HL-60 (cell line): ENCODE measurements at regions not wholly inside any gene's neighbourhood (a gene's known extent, or its start where the extent isn't known, plus 50 kb on each side); places are given as distances from the start of the nearest gene placed in this dataset.

Experiments used
- DNase-seq, 2 experiments: peaks; one replicate each; pipeline ENCODE4 v3.0.0-alpha.2; 2010 to 2020; ENCODE audit warnings: low read depth in 1 of 2, low spot score in 1 of 2
- H3K27ac ChIP-seq: fragments of 250-450 bp; sonication (Bioruptor Pico); replicated peaks from 2 replicates; pipeline ENCODE4 v1.5.1; 2020; ENCODE audit warnings: mild to moderate bottlenecking, moderate library complexity
- H3K27me3 ChIP-seq: fragments of 250-450 bp; sonication (Bioruptor Pico); 2 replicates; pipeline ENCODE4 v1.5.1; 2021; ENCODE audit warnings: mild to moderate bottlenecking, moderate library complexity; ENCODE audit not compliant: insufficient read depth, poor library complexity, severe bottlenecking
- H3K4me3 ChIP-seq: replicated peaks from 2 replicates; pipeline ENCODE4 v1.5.1; 2011; ENCODE audit warnings: mild to moderate bottlenecking, control low read depth, low read length; ENCODE audit not compliant: insufficient read depth
- GABPA ChIP-seq: IDR thresholded peaks from 2 replicates; pipeline ENCODE4 v1.6.1; 2012; ENCODE audit warnings: low read depth
- POLR2AphosphoS5 ChIP-seq: IDR thresholded peaks from 2 replicates; pipeline ENCODE4 v1.6.1; 2012; ENCODE audit warnings: low read depth
- SPI1 ChIP-seq: IDR thresholded peaks from 2 replicates; pipeline ENCODE4 v1.6.1; 2012; ENCODE audit warnings: low read depth, mild to moderate bottlenecking, borderline replicate concordance
- TF ChIP-seq, protein P1 (sequence below): IDR thresholded peaks from 2 replicates; pipeline ENCODE4 v1.6.1; 2012; ENCODE audit warnings: low read depth; ENCODE audit not compliant: insufficient replicate concordance
- TF ChIP-seq, protein P2 (sequence below): IDR thresholded peaks from one replicate; pipeline ENCODE4 v1.5.1; 2011; ENCODE audit warnings: low read length, control low read depth, inconsistent platforms; ENCODE audit not compliant: insufficient read depth

DNA sequence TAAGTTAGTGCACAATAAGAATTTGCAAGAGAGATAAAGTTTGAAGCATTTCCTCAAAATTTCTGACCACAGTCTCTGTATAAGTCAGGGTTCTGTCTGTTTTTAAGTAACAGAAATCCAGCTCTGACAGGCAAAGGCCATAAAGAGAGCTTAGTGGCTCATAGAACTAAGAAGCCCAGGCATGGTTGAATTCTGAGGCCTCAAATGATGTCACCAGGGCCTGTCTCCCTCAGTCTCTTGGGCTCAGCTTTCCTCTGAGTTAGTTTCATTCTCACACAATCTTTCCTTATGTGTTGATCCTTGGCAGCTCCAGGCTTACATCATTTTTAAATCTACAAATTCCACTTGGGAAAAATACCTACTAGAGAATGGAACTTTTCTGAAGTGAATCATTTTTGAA, 173.4 kb upstream of the ATP2B1 start:
- H3K27me3 ChIP-seq, result no peaks in the 10 kb centered on the region
- TF ChIP-seq, protein P1, sequence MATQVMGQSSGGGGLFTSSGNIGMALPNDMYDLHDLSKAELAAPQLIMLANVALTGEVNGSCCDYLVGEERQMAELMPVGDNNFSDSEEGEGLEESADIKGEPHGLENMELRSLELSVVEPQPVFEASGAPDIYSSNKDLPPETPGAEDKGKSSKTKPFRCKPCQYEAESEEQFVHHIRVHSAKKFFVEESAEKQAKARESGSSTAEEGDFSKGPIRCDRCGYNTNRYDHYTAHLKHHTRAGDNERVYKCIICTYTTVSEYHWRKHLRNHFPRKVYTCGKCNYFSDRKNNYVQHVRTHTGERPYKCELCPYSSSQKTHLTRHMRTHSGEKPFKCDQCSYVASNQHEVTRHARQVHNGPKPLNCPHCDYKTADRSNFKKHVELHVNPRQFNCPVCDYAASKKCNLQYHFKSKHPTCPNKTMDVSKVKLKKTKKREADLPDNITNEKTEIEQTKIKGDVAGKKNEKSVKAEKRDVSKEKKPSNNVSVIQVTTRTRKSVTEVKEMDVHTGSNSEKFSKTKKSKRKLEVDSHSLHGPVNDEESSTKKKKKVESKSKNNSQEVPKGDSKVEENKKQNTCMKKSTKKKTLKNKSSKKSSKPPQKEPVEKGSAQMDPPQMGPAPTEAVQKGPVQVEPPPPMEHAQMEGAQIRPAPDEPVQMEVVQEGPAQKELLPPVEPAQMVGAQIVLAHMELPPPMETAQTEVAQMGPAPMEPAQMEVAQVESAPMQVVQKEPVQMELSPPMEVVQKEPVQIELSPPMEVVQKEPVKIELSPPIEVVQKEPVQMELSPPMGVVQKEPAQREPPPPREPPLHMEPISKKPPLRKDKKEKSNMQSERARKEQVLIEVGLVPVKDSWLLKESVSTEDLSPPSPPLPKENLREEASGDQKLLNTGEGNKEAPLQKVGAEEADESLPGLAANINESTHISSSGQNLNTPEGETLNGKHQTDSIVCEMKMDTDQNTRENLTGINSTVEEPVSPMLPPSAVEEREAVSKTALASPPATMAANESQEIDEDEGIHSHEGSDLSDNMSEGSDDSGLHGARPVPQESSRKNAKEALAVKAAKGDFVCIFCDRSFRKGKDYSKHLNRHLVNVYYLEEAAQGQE, result no peak
- TF ChIP-seq GABPA, result no peak
- TF ChIP-seq, protein P2, sequence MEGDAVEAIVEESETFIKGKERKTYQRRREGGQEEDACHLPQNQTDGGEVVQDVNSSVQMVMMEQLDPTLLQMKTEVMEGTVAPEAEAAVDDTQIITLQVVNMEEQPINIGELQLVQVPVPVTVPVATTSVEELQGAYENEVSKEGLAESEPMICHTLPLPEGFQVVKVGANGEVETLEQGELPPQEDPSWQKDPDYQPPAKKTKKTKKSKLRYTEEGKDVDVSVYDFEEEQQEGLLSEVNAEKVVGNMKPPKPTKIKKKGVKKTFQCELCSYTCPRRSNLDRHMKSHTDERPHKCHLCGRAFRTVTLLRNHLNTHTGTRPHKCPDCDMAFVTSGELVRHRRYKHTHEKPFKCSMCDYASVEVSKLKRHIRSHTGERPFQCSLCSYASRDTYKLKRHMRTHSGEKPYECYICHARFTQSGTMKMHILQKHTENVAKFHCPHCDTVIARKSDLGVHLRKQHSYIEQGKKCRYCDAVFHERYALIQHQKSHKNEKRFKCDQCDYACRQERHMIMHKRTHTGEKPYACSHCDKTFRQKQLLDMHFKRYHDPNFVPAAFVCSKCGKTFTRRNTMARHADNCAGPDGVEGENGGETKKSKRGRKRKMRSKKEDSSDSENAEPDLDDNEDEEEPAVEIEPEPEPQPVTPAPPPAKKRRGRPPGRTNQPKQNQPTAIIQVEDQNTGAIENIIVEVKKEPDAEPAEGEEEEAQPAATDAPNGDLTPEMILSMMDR, result no peak
- TF ChIP-seq POLR2AphosphoS5, result no peak
- TF ChIP-seq SPI1, result no peak
- H3K27ac ChIP-seq, result no peak overlapping the region
- peak in 1 of 2 experiments; percentile 9 for DNase-seq
- H3K4me3 ChIP-seq, result no peak overlapping the region

DNA sequence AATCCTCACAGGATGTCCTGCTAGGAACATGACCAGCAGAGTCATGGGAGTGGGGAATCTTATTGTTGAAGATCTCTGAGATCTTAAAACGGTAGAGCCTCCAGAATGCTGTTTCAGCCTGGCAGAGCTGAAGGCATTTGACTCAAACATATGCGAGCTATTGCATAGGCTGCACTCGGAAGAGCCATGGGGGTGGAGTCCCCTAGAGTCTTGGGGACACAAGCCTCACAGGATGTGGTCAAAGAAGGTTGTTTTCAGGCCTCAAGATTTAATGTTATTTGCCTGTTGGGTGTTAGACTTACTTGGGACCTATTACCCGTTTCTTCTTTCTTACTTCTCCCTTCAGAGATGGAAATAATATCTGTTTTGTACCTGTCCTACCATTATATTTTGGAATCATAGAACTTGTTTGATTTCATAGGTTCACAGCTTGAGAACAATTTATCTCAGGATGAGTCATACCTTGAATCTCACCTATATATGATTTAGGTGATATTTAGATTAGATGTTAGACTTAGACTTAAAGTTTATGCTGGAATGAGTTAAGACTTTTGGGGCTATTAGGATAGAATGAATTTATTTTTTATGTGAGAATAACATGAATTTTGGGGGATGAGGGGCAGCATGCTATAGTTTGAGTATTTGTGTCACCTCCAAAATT, 172.2 kb upstream of the ATP2B1 start:
- Histone ChIP-seq H3K27me3 (no peaks in the 10 kb centered on the region), H3K27ac (no peak overlapping the region), H3K4me3 (no peak overlapping the region)
- DNase-seq, result no peak
- TF ChIP-seq, protein P1, result no peak
- TF ChIP-seq, protein P2, result no peak
- TF ChIP-seq GABPA (no peak), POLR2AphosphoS5 (no peak), SPI1 (no peak)

DNA sequence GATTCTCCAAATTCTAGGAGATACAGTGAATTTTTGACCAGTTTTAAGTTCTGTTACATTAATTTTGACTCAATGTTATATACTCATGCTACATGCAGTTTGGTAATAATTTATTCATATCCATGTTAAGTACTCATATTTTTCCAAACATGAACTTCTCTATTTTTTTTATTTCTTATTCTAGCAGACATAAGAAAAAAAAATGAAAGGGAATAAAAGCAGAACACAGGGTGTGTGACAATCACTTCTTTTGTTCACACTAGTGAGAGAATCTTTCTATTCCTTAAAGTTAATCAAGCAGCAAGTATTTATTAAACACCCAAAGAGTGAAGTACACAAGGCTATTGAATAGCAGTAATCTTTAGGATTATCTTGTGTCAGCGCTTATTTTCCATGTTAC, 171.1 kb upstream of the ATP2B1 start:
- Histone ChIP-seq H3K27me3 (no peaks in the 10 kb centered on the region), H3K27ac (no peak overlapping the region), H3K4me3 (no peak overlapping the region)
- DNase-seq, result no peak
- no peak for TF ChIP-seq GABPA
- no peak for TF ChIP-seq SPI1
- TF ChIP-seq, protein P1, result no peak
- TF ChIP-seq, protein P2, result no peak
